Keratinocyte (primary cell): ENCODE measurements at regions not wholly inside any gene's neighbourhood (a gene's known extent, or its start where the extent isn't known, plus 50 kb on each side); places are given as distances from the start of the nearest gene placed in this dataset.

Experiments used
- DNase-seq: peaks from one replicate; pipeline ENCODE4 v3.0.0-alpha.2; 2011; ENCODE audit warnings: low read depth, missing footprints, low spot score
- FAIRE-seq: peaks from 2 replicates; lab custom pipeline; 2011; peaks lifted over from hg19 to GRCh38; lab: Jason Lieb, UNC
- H2AFZ ChIP-seq: 2 replicates; pipeline ENCODE4 v1.6.0; 2012; ENCODE audit warnings: low read length, control low read depth, inconsistent platforms; ENCODE audit not compliant: control insufficient read depth
- H3K27ac ChIP-seq: 2 replicates; pipeline ENCODE4 v1.5.1; 2011; ENCODE audit warnings: low read length; ENCODE audit not compliant: control insufficient read depth, insufficient read depth
- H3K27me3 ChIP-seq: 3 replicates; pipeline ENCODE4 v1.6.0; 2011; ENCODE audit warnings: low read length; ENCODE audit not compliant: control insufficient read depth, insufficient read depth; ENCODE audit errors: extremely low read depth
- H3K36me3 ChIP-seq, 2 experiments: 2 replicates in 1 of 2; 3 replicates in 1 of 2; pipeline ENCODE4 v1.5.1; 2011; ENCODE audit warnings: low read length in 2 of 2, mild to moderate bottlenecking in 1 of 2; ENCODE audit not compliant: control insufficient read depth in 2 of 2, insufficient read depth in 2 of 2; ENCODE audit errors: extremely low read depth in 1 of 2
- H3K4me1 ChIP-seq: 3 replicates; pipeline ENCODE4 v1.5.1; 2011; ENCODE audit warnings: low read length; ENCODE audit not compliant: control insufficient read depth, insufficient read depth; ENCODE audit errors: extremely low read depth
- H3K4me2 ChIP-seq: 3 replicates; pipeline ENCODE4 v1.6.0; 2011; ENCODE audit warnings: low read depth, low read length; ENCODE audit not compliant: control insufficient read depth, insufficient read depth; ENCODE audit errors: extremely low read depth
- H3K4me3 ChIP-seq, 3 experiments: fragments of 200-600 bp in 1 of 3; sonication (generic) in 1 of 3; 2 replicates in 2 of 3; 3 replicates in 1 of 3; pipeline ENCODE4 v1.5.1; 2011 to 2016; ENCODE audit warnings: low read length in 3 of 3, mild to moderate bottlenecking in 3 of 3, control low read depth in 2 of 3, inconsistent platforms in 1 of 3, low read depth in 1 of 3, mixed read lengths in 1 of 3, mixed run types in 1 of 3, moderate library complexity in 1 of 3; ENCODE audit not compliant: control insufficient read depth in 2 of 3, insufficient read depth in 2 of 3; ENCODE audit errors: extremely low read depth in 1 of 3
- H3K79me2 ChIP-seq: 2 replicates; pipeline ENCODE4 v1.6.0; 2012; ENCODE audit warnings: low read length; ENCODE audit not compliant: control insufficient read depth, insufficient read depth
- H3K9ac ChIP-seq: 3 replicates; pipeline ENCODE4 v1.6.0; 2011; ENCODE audit warnings: low read length; ENCODE audit not compliant: control insufficient read depth, insufficient read depth; ENCODE audit errors: extremely low read depth
- H3K9me1 ChIP-seq: 3 replicates; pipeline ENCODE4 v1.6.0; 2011; ENCODE audit warnings: low read length; ENCODE audit not compliant: control insufficient read depth, insufficient read depth; ENCODE audit errors: extremely low read depth
- H3K9me3 ChIP-seq: 2 replicates; pipeline ENCODE4 v1.5.1; 2012; ENCODE audit warnings: low read depth, low read length; ENCODE audit not compliant: control insufficient read depth
- H4K20me1 ChIP-seq: 3 replicates; pipeline ENCODE4 v1.6.0; 2011; ENCODE audit warnings: low read length; ENCODE audit not compliant: control insufficient read depth, insufficient read depth; ENCODE audit errors: extremely low read depth
- EZH2 ChIP-seq: IDR thresholded peaks from one replicate; pipeline ENCODE4 v1.6.1; 2012; ENCODE audit warnings: inconsistent platforms, mild to moderate bottlenecking, low read length, moderate library complexity
- dilution Hi-C: fragments of 300-500 bp; cut with MboI; formaldehyde crosslinking; loops from one replicate; pipeline ENCODE4 v1.7.0; 2020; ENCODE audit warnings: low sequenced_read_pairs; ENCODE audit not compliant: extremely low pct_ligation_motif_present
- TF ChIP-seq, protein P1 (sequence below), 3 experiments: IDR thresholded peaks in 1 of 3; conservative IDR thresholded peaks in 1 of 3; optimal IDR thresholded peaks in 1 of 3; 2 replicates in 2 of 3; 3 replicates in 1 of 3; pipeline versions ENCODE3 to v1.5.1; 2011; ENCODE audit warnings: low read length in 3 of 3, mild to moderate bottlenecking in 3 of 3, moderate library complexity in 2 of 3, control low read depth in 1 of 3, inconsistent platforms in 1 of 3; ENCODE audit not compliant: insufficient read depth in 2 of 3; ENCODE audit errors: extremely low read depth in 1 of 3

DNA sequence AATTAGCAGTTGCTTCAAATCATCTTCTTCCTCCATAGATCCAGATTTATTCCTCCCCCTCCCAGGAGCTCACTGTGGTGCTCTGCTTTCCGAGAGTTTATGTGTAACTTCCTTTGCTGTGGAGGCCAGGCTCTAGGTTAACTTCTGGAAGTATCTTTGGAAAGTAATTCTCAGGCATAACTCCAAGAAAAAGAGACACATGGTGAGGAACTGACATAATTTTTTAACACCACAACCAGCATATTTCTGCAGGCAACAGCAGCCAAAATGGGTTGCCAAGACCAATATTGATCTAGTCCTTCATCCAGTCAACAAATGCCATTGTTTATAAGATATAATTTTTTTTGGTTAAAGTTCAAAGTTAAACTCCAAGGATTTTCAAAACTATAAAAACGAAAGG is 114.5 kb upstream of the RBPJ start:
- peaks cover 11% of the 10 kb centered on the region for H3K4me1 ChIP-seq
- no peak overlapping the region for H2AFZ ChIP-seq
- TF ChIP-seq, protein P1, sequence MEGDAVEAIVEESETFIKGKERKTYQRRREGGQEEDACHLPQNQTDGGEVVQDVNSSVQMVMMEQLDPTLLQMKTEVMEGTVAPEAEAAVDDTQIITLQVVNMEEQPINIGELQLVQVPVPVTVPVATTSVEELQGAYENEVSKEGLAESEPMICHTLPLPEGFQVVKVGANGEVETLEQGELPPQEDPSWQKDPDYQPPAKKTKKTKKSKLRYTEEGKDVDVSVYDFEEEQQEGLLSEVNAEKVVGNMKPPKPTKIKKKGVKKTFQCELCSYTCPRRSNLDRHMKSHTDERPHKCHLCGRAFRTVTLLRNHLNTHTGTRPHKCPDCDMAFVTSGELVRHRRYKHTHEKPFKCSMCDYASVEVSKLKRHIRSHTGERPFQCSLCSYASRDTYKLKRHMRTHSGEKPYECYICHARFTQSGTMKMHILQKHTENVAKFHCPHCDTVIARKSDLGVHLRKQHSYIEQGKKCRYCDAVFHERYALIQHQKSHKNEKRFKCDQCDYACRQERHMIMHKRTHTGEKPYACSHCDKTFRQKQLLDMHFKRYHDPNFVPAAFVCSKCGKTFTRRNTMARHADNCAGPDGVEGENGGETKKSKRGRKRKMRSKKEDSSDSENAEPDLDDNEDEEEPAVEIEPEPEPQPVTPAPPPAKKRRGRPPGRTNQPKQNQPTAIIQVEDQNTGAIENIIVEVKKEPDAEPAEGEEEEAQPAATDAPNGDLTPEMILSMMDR (optimal IDR thresholded peaks at IDR 0.05 in 1 of 3, IDR thresholded peaks at IDR 0.05 in 1 of 3, conservative IDR thresholded peaks at IDR 0.05 in 1 of 3; ENCODE audit: extremely low read depth in 1 of 3, insufficient read depth in 2 of 3, low read length in 3 of 3) = no peak
- TF ChIP-seq EZH2 = no peak
- H3K27me3 ChIP-seq = peaks cover 11% of the 10 kb centered on the region
- no peaks in the 10 kb centered on the region for H3K9me3 ChIP-seq
- no peak overlapping the region for H3K4me2 ChIP-seq
- H3K27ac ChIP-seq = no peak overlapping the region
- H3K79me2 ChIP-seq = no peaks in the 10 kb centered on the region
- H3K9ac ChIP-seq = no peak overlapping the region
- no peak for DNase-seq
- dilution Hi-C loops = no loop called here
- no peak overlapping the region for H3K4me3 ChIP-seq
- H3K9me1 ChIP-seq = no peaks in the 10 kb centered on the region
- no peaks in the 10 kb centered on the region for H4K20me1 ChIP-seq
- H3K36me3 ChIP-seq = no peaks in the 10 kb centered on the region
- no peak for FAIRE-seq

DNA sequence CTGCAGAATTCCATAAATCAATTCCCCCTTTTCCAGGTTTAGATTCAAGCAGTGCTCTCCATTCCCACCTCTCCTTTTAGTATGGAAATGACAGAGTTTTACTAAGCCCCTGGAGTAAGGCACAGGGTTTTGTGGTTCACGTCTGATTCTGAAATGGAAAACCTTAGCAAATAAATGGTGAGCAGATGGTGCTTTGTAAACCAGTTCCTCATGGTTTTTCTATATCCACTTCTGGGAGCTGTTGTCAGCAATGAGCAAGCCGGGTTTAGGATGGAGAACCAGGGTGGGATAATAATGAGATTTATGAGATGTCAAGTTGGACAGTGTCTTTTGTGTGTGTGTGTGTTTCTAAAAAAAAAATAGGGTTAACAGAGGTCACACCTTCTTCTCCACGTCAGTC is 113.8 kb upstream of the RBPJ start:
- no peaks in the 10 kb centered on the region for H3K9me1 ChIP-seq
- H3K36me3 ChIP-seq = no peaks in the 10 kb centered on the region
- TF ChIP-seq EZH2 = no peak
- TF ChIP-seq, protein P1 (optimal IDR thresholded peaks at IDR 0.05 in 1 of 3, IDR thresholded peaks at IDR 0.05 in 1 of 3, conservative IDR thresholded peaks at IDR 0.05 in 1 of 3; ENCODE audit: extremely low read depth in 1 of 3, insufficient read depth in 2 of 3, low read length in 3 of 3) = no peak
- no peak overlapping the region for H3K4me2 ChIP-seq
- H4K20me1 ChIP-seq = no peaks in the 10 kb centered on the region
- dilution Hi-C loops = no loop called here
- H3K9me3 ChIP-seq = no peaks in the 10 kb centered on the region
- DNase-seq (no peak), FAIRE-seq (peak; percentile 9)
- no peak overlapping the region for H2AFZ ChIP-seq
- peaks cover 11% of the 10 kb centered on the region for H3K4me1 ChIP-seq
- no peak overlapping the region for H3K27ac ChIP-seq
- H3K79me2 ChIP-seq = no peaks in the 10 kb centered on the region
- H3K27me3 ChIP-seq = peaks cover 11% of the 10 kb centered on the region
- H3K9ac ChIP-seq = no peak overlapping the region
- H3K4me3 ChIP-seq = no peak overlapping the region
